ENCODE measurements at regions not wholly inside any gene's neighbourhood (a gene's known extent, or its start where the extent isn't known, plus 50 kb on each side); places are given as distances from the start of the nearest gene placed in this dataset.
A peak's percentile ranks its signal among the peaks of the same experiment; 100 is the strongest.
"Not testable (repeated sequence)": the region's sequence is repeated elsewhere in the genome, so short reads cannot be mapped to it uniquely, and the experiment has no call there.

GRCh38 chr3:191727338-191727737, 266.4 kb downstream of the PYDC2 start:
- no peak for DNase-seq (ENCODE audit: low read depth)
- H3K4me3 ChIP-seq (ENCODE audit: low read length), result no peak overlapping the region
- no peak for TF ChIP-seq CTCF (conservative IDR thresholded peaks at IDR 0.05; ENCODE audit: low read length)

- no peak overlapping the region for H3K4me3 ChIP-seq (ENCODE audit: low read length)
These were observed 267.2 kb downstream of the PYDC2 start for GRCh38 chr3:191728186-191728585.

GRCh38 chr3:191737742-191738141, 276.8 kb downstream of the PYDC2 start:
- DNase-seq (ENCODE audit: low read depth), result no peak
- H3K4me3 ChIP-seq (ENCODE audit: low read length), result no peak overlapping the region
- no peak for TF ChIP-seq CTCF (conservative IDR thresholded peaks at IDR 0.05; ENCODE audit: low read length)

More at GRCh38 chr3:191728186-191728585, 267.2 kb downstream of the PYDC2 start:
- no peak for DNase-seq (ENCODE audit: low read depth)
- TF ChIP-seq CTCF (conservative IDR thresholded peaks at IDR 0.05; ENCODE audit: low read length), result no peak

GRCh38 chr3:191740712-191741111, 279.7 kb downstream of the PYDC2 start:
- TF ChIP-seq CTCF (conservative IDR thresholded peaks at IDR 0.05; ENCODE audit: low read length), result no peak
- H3K4me3 ChIP-seq (ENCODE audit: low read length), result no peak overlapping the region
- DNase-seq (ENCODE audit: low read depth), result no peak

GRCh38 chr3:191741847-191742350, 280.9 kb downstream of the PYDC2 start:
- H3K4me3 ChIP-seq (ENCODE audit: low read length); DNase-seq (ENCODE audit: low read depth): not testable (repeated sequence)

- no peak for DNase-seq (ENCODE audit: low read depth)
- no peak for TF ChIP-seq CTCF (conservative IDR thresholded peaks at IDR 0.05; ENCODE audit: low read length)
- H3K4me3 ChIP-seq (ENCODE audit: low read length), result no peak overlapping the region
These were observed 282.3 kb downstream of the PYDC2 start for GRCh38 chr3:191743283-191743682.

GRCh38 chr3:191750618-191751017, 289.7 kb downstream of the PYDC2 start:
- TF ChIP-seq CTCF (conservative IDR thresholded peaks at IDR 0.05; ENCODE audit: low read length), result no peak
- peak; percentile 14 for DNase-seq (ENCODE audit: low read depth)
- no peak overlapping the region for H3K4me3 ChIP-seq (ENCODE audit: low read length)

GRCh38 chr3:191753196-191753595, 292.2 kb downstream of the PYDC2 start:
- no peak for TF ChIP-seq CTCF (conservative IDR thresholded peaks at IDR 0.05; ENCODE audit: low read length)
- DNase-seq (ENCODE audit: low read depth), result peak; percentile 5
- no peak overlapping the region for H3K4me3 ChIP-seq (ENCODE audit: low read length)

All from AG10803 (cell line).